ENCODE measurements at regions not wholly inside any gene's neighbourhood (a gene's known extent, or its start where the extent isn't known, plus 50 kb on each side); places are given as distances from the start of the nearest gene placed in this dataset.

DNA sequence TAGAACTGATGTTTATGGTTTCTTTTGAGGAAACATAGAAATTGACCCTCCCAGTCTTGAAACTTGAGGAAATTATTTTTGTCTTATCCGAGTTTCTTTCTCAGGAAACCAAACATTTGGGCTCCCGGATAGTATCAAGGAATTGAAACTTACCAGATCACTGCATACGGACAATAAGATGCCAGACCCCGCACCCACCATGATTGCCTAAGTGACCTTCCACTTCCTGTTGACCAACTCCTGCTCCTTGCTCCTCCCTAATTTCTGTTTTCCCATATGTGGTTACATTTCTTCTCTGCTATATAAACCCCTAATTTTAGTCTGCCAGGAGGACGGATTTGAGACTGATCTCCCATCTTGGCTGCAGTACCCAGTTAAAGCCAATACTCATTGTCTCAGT is 118.4 kb upstream of the TPRG1 start:
- H3K36me3 ChIP-seq (replicated peaks in 1 of 2; ENCODE audit: insufficient read depth in 1 of 2, low read depth in 2 of 2): no peaks in the 10 kb centered on the region
- TF ChIP-seq, protein P1, sequence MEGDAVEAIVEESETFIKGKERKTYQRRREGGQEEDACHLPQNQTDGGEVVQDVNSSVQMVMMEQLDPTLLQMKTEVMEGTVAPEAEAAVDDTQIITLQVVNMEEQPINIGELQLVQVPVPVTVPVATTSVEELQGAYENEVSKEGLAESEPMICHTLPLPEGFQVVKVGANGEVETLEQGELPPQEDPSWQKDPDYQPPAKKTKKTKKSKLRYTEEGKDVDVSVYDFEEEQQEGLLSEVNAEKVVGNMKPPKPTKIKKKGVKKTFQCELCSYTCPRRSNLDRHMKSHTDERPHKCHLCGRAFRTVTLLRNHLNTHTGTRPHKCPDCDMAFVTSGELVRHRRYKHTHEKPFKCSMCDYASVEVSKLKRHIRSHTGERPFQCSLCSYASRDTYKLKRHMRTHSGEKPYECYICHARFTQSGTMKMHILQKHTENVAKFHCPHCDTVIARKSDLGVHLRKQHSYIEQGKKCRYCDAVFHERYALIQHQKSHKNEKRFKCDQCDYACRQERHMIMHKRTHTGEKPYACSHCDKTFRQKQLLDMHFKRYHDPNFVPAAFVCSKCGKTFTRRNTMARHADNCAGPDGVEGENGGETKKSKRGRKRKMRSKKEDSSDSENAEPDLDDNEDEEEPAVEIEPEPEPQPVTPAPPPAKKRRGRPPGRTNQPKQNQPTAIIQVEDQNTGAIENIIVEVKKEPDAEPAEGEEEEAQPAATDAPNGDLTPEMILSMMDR (IDR thresholded peaks at IDR 0.05): no peak
- TF ChIP-seq POLR2A (IDR thresholded peaks at IDR 0.05): no peak
- no peak overlapping the region for H3K4me3 ChIP-seq
- H3K4me1 ChIP-seq: no peaks in the 10 kb centered on the region
- H3K9me3 ChIP-seq: no peaks in the 10 kb centered on the region
- no peak overlapping the region for H3K27ac ChIP-seq
- 60 to 72% methylated on average over 5 of the region's 5 CpGs for WGBS, 2 donors
- H3K27me3 ChIP-seq: no peaks in the 10 kb centered on the region
- ATAC-seq (no peak), DNase-seq (no peak)
- intact Hi-C loops (cut with DNase I): no loop called here

- 62% methylated on average over 3 of the region's 3 CpGs for WGBS, 2 donors
- no peaks in the 10 kb centered on the region for H3K4me1 ChIP-seq
- no peak for ATAC-seq
- TF ChIP-seq, protein P1 (IDR thresholded peaks at IDR 0.05): no peak
- no peak for TF ChIP-seq POLR2A (IDR thresholded peaks at IDR 0.05)
- H3K27ac ChIP-seq: no peak overlapping the region
- peaks cover 0 to 4% (median 0%) of the 10 kb centered on the region in 3 donors for H3K9me3 ChIP-seq
- H3K27me3 ChIP-seq: no peaks in the 10 kb centered on the region
- intact Hi-C loops (cut with DNase I): no loop called here
- DNase-seq: no peak
- H3K36me3 ChIP-seq (replicated peaks in 1 of 2; ENCODE audit: insufficient read depth in 1 of 2, low read depth in 2 of 2): no peaks in the 10 kb centered on the region
- H3K4me3 ChIP-seq: no peak overlapping the region
Observed at GRCh38 chr3:189056646-189057335, 115.0 kb upstream of the TPRG1 start.

GRCh38 chr3:189057369-189057768 is 114.4 kb upstream of the TPRG1 start:
- ATAC-seq: no peak
- no peak overlapping the region for H3K4me3 ChIP-seq
- H3K9me3 ChIP-seq: peaks cover 0 to 4% (median 0%) of the 10 kb centered on the region in 3 donors
- intact Hi-C loops (cut with DNase I): no loop called here
- TF ChIP-seq, protein P1 (IDR thresholded peaks at IDR 0.05): no peak
- TF ChIP-seq POLR2A (IDR thresholded peaks at IDR 0.05): no peak
- H3K4me1 ChIP-seq: no peaks in the 10 kb centered on the region
- no peaks in the 10 kb centered on the region for H3K36me3 ChIP-seq (replicated peaks in 1 of 2; ENCODE audit: insufficient read depth in 1 of 2, low read depth in 2 of 2)
- no peak for DNase-seq
- H3K27me3 ChIP-seq: no peaks in the 10 kb centered on the region
- H3K27ac ChIP-seq: no peak overlapping the region
- WGBS, 2 donors: 88 to 92% methylated on average over 1 of the region's 1 CpG

DNA sequence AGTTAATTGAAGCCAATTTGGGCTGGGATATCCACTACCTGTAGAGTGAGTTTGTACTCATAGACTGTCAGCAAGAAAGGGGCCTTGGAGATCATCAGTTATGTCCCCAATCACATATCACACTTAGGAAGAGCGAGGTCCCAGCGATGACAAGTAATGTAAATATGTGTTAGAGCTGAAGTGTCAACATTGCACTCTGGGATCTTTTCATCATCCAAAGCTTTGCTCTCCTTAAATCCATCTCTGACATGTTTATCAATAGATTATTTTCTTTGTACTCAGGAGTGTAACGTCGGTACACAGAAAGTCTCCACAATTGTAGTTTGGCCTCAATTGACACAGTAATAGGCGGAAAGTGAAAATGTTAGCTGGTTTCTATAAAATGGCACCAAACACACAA is 113.7 kb upstream of the TPRG1 start:
- DNase-seq (no peak), ATAC-seq (no peak)
- H3K27me3 ChIP-seq: no peaks in the 10 kb centered on the region
- H3K9me3 ChIP-seq: peaks cover 0 to 5% (median 0%) of the 10 kb centered on the region in 3 donors
- WGBS, 2 donors: 51 to 58% methylated on average over 5 of the region's 5 CpGs
- H3K4me1 ChIP-seq: no peaks in the 10 kb centered on the region
- H3K36me3 ChIP-seq (replicated peaks in 1 of 2; ENCODE audit: insufficient read depth in 1 of 2, low read depth in 2 of 2): no peaks in the 10 kb centered on the region
- TF ChIP-seq POLR2A (IDR thresholded peaks at IDR 0.05): no peak
- TF ChIP-seq, protein P1 (IDR thresholded peaks at IDR 0.05): no peak
- no peak overlapping the region for H3K4me3 ChIP-seq
- H3K27ac ChIP-seq: no peak overlapping the region
- intact Hi-C loops (cut with DNase I): no loop called here

GRCh38 chr3:189070965-189071364 is 100.8 kb upstream of the TPRG1 start:
- no peak overlapping the region for H3K27ac ChIP-seq
- no peaks in the 10 kb centered on the region for H3K27me3 ChIP-seq
- no peaks in the 10 kb centered on the region for H3K36me3 ChIP-seq (replicated peaks in 1 of 2; ENCODE audit: insufficient read depth in 1 of 2, low read depth in 2 of 2)
- intact Hi-C loops (cut with DNase I): no loop called here
- ATAC-seq (no peak), DNase-seq (no peak)
- no peaks in the 10 kb centered on the region for H3K4me1 ChIP-seq
- H3K9me3 ChIP-seq: no peaks in the 10 kb centered on the region
- no peak overlapping the region for H3K4me3 ChIP-seq
- TF ChIP-seq, protein P1 (IDR thresholded peaks at IDR 0.05): no peak
- TF ChIP-seq POLR2A (IDR thresholded peaks at IDR 0.05): no peak
